IMR-90 (cell line): ENCODE measurements at regions not wholly inside any gene's neighbourhood (a gene's known extent, or its start where the extent isn't known, plus 50 kb on each side); places are given as distances from the start of the nearest gene placed in this dataset.

Experiments used
- ATAC-seq: fragments of 200-7000 bp; cut with Tn5 transposase; 2 replicates; pipeline ENCODE4 v1.9.1; 2020; ENCODE audit warnings: low read depth, mild to moderate bottlenecking, moderate library complexity
- BruUV-seq: library from RNA; stranded (reverse); fragments of 400-500 nt; replicated peaks from 2 replicates; lab custom pipeline; 2021; lab: Mats Ljungman, UMichigan
- CTCF ChIA-PET: fragments of 300-600 bp; formaldehyde crosslinking; extraction: SDS; loops from one replicate; lab custom pipeline; 2021; ENCODE audit warnings: antibody characterized with exemption; lab: Yijun Ruan, JAX
- POLR2A ChIA-PET: fragments of 300-600 bp; sonication (Branson Sonifier 250); formaldehyde crosslinking; loops from one replicate; lab custom pipeline; 2022; ENCODE audit warnings: antibody characterized with exemption; ENCODE audit not compliant: unreplicated experiment; lab: Charles Lee
- DNase-seq: peaks from one replicate; pipeline ENCODE4 v3.0.0; 2013
- H2AFZ ChIP-seq: replicated peaks from 2 replicates; pipeline ENCODE3; 2013; ENCODE audit warnings: low read length, mild to moderate bottlenecking; ENCODE audit not compliant: poor library complexity
- H2AK5ac ChIP-seq: 2 replicates; pipeline ENCODE4 v1.6.1; 2013; ENCODE audit warnings: low read depth, low read length, inconsistent platforms
- H2AK9ac ChIP-seq: replicated peaks from 2 replicates; pipeline ENCODE3; 2013; ENCODE audit warnings: mild to moderate bottlenecking, low read depth, low read length, moderate library complexity; ENCODE audit not compliant: poor library complexity
- H2BK120ac ChIP-seq: 2 replicates; pipeline ENCODE4 v1.6.1; 2013; ENCODE audit warnings: low read depth, low read length, inconsistent platforms
- H2BK15ac ChIP-seq: 3 replicates; pipeline ENCODE4 v1.6.1; 2013; ENCODE audit warnings: low read depth, low read length, inconsistent platforms
- H2BK20ac ChIP-seq: 2 replicates; pipeline ENCODE4 v1.6.1; 2013; ENCODE audit warnings: low read depth, mild to moderate bottlenecking, inconsistent platforms, low read length, moderate library complexity
- H2BK5ac ChIP-seq: 2 replicates; pipeline ENCODE4 v1.6.1; 2013; ENCODE audit warnings: mild to moderate bottlenecking, low read depth, low read length, inconsistent platforms; ENCODE audit not compliant: poor library complexity, severe bottlenecking
- H3K14ac ChIP-seq: replicated peaks from 2 replicates; pipeline ENCODE4 v1.6.1; 2013; ENCODE audit warnings: low read depth, low read length, inconsistent platforms
- H3K18ac ChIP-seq: 2 replicates; pipeline ENCODE4 v1.6.1; 2013; ENCODE audit warnings: low read depth, low read length, control low read depth
- H3K23ac ChIP-seq: 2 replicates; pipeline ENCODE4 v1.6.1; 2013; ENCODE audit warnings: low read depth, low read length, inconsistent platforms
- H3K27ac ChIP-seq: 2 replicates; pipeline ENCODE4 v1.5.1; 2013; ENCODE audit warnings: mild to moderate bottlenecking, control low read depth, low read length; ENCODE audit not compliant: insufficient read depth
- H3K27me3 ChIP-seq: 2 replicates; pipeline ENCODE4 v1.6.1; 2013; ENCODE audit warnings: low read length; ENCODE audit not compliant: control insufficient read depth, insufficient read depth
- H3K36me3 ChIP-seq: 2 replicates; pipeline ENCODE4 v1.6.1; 2013; ENCODE audit warnings: low read length, mixed read lengths; ENCODE audit not compliant: control insufficient read depth, insufficient read depth
- H3K4ac ChIP-seq: 2 replicates; pipeline ENCODE4 v1.6.1; 2013; ENCODE audit warnings: low read depth, low read length, inconsistent platforms
- H3K4me1 ChIP-seq: 2 replicates; pipeline ENCODE4 v1.6.1; 2013; ENCODE audit warnings: low read length, mixed read lengths; ENCODE audit not compliant: control insufficient read depth, insufficient read depth
- H3K4me2 ChIP-seq: 2 replicates; pipeline ENCODE4 v1.6.1; 2013; ENCODE audit warnings: low read depth, mild to moderate bottlenecking, control low read depth, low read length, moderate library complexity
- H3K4me3 ChIP-seq: 2 replicates; pipeline ENCODE4 v1.5.1; 2013; ENCODE audit warnings: low read depth, mild to moderate bottlenecking, control low read depth, low read length, moderate library complexity; ENCODE audit not compliant: insufficient read depth
- H3K56ac ChIP-seq: 2 replicates; pipeline ENCODE4 v1.6.1; 2013; ENCODE audit warnings: low read length, inconsistent platforms; ENCODE audit not compliant: insufficient read depth; ENCODE audit errors: extremely low read depth
- H3K79me1 ChIP-seq, 2 experiments: 2 replicates each; pipeline ENCODE4 v1.6.1; 2013; ENCODE audit warnings: low read length in 2 of 2, inconsistent platforms in 1 of 2, low read depth in 1 of 2
- H3K9ac ChIP-seq: 2 replicates; pipeline ENCODE4 v1.6.1; 2013; ENCODE audit warnings: low read depth, low read length, control low read depth
- H3K9me1 ChIP-seq: 2 replicates; pipeline ENCODE4 v1.6.1; 2013; ENCODE audit warnings: low read length, inconsistent platforms; ENCODE audit not compliant: insufficient read depth
- H3K9me3 ChIP-seq: 2 replicates; pipeline ENCODE4 v1.6.1; 2013; ENCODE audit warnings: low read length; ENCODE audit not compliant: control insufficient read depth, insufficient read depth
- H4K20me1 ChIP-seq: 2 replicates; pipeline ENCODE4 v1.6.1; 2013; ENCODE audit warnings: low read length, inconsistent platforms; ENCODE audit not compliant: insufficient read depth
- H4K5ac ChIP-seq: 2 replicates; pipeline ENCODE4 v1.6.1; 2013; ENCODE audit warnings: mild to moderate bottlenecking, low read depth, low read length, control low read depth
- H4K8ac ChIP-seq, 2 experiments: 2 replicates each; pipeline ENCODE4 v1.6.1; 2013; ENCODE audit warnings: low read depth in 2 of 2, low read length in 2 of 2, control low read depth in 1 of 2, inconsistent platforms in 1 of 2
- H4K91ac ChIP-seq: 2 replicates; pipeline ENCODE4 v1.6.1; 2013; ENCODE audit warnings: low read depth, low read length, inconsistent platforms; ENCODE audit not compliant: insufficient read depth
- BHLHE40 ChIP-seq: fragments of 150-350 bp; IDR thresholded peaks from 2 replicates; pipeline ENCODE4 v1.6.1; 2016; ENCODE audit warnings: mild to moderate bottlenecking, low read depth, low read length
- CEBPB ChIP-seq: IDR thresholded peaks from 2 replicates; pipeline ENCODE4 v1.6.1; 2012; ENCODE audit warnings: low read depth, low read length, improper control_type of control experiment
- FOS ChIP-seq: fragments of 150-350 bp; IDR thresholded peaks from 2 replicates; pipeline ENCODE4 v1.6.1; 2016; ENCODE audit warnings: low read depth, low read length
- MAFK ChIP-seq: IDR thresholded peaks from 2 replicates; pipeline ENCODE4 v1.6.1; 2012; ENCODE audit warnings: low read depth, low read length, improper control_type of control experiment
- MAZ ChIP-seq: IDR thresholded peaks from 2 replicates; pipeline ENCODE4 v1.6.1; 2012; ENCODE audit warnings: low read depth, mild to moderate bottlenecking, low read length, improper control_type of control experiment, moderate library complexity, borderline replicate concordance
- MXI1 ChIP-seq: IDR thresholded peaks from 2 replicates; pipeline ENCODE4 v1.6.1; 2012; ENCODE audit warnings: low read depth, mild to moderate bottlenecking, low read length, moderate library complexity, borderline replicate concordance
- NFE2L2 ChIP-seq: fragments of 150-350 bp; IDR thresholded peaks from 2 replicates; pipeline ENCODE4 v1.6.1; 2016; ENCODE audit warnings: low read depth, mild to moderate bottlenecking, low read length
- POLR2A ChIP-seq: IDR thresholded peaks from 2 replicates; pipeline ENCODE4 v1.6.1; 2012; ENCODE audit warnings: mild to moderate bottlenecking, low read depth, low read length
- RAD21 ChIP-seq: IDR thresholded peaks from 2 replicates; pipeline ENCODE4 v1.6.1; 2012; ENCODE audit warnings: low read length, improper control_type of control experiment
- RCOR1 ChIP-seq: IDR thresholded peaks from 2 replicates; pipeline ENCODE4 v1.6.1; 2012; ENCODE audit warnings: mild to moderate bottlenecking, low read length, improper control_type of control experiment; ENCODE audit not compliant: insufficient replicate concordance
- RFX5 ChIP-seq: IDR thresholded peaks from 2 replicates; pipeline ENCODE4 v1.8.0; 2012; ENCODE audit warnings: low read depth, mild to moderate bottlenecking, low read length, moderate library complexity
- SMC3 ChIP-seq: fragments of 150-350 bp; IDR thresholded peaks from 2 replicates; pipeline ENCODE4 v1.6.1; 2016; ENCODE audit warnings: low read depth, mild to moderate bottlenecking, antibody characterized with exemption, low read length, moderate library complexity
- WGBS, 2 experiments: methylation state at CpG; one replicate each; pipeline versions ENCODE4 v1.1.5 to v1.1.7; 2013; ENCODE audit warnings: missing lambda C conversion rate in 2 of 2; ENCODE audit not compliant: insufficient read length in 1 of 2; ENCODE audit errors: extremely low coverage in 2 of 2; 5-methylcytosine and 5-hydroxymethylcytosine counted together
- dilution Hi-C: fragments of 300-500 bp; cut with HindIII; formaldehyde crosslinking; loops from one replicate; pipeline ENCODE4 v1.14.3; 2018; ENCODE audit warnings: low sequenced_read_pairs; ENCODE audit not compliant: unreplicated experiment
- in situ Hi-C: fragments of 300-500 bp; cut with MboI; formaldehyde crosslinking; loops from 3 replicates; pipeline ENCODE4 v1.14.3; 2019; ENCODE audit warnings: low sequenced_read_pairs, inconsistent platforms, mixed read lengths
- intact Hi-C: fragments of 100-400 bp; cut with micrococcal nuclease; formaldehyde crosslinking; loops from 2 replicates; pipeline ENCODE4 v1.10.0; 2022
- TF ChIP-seq, protein P1 (sequence below): conservative IDR thresholded peaks from 2 replicates; pipeline ENCODE4 v1.5.1; 2012; ENCODE audit warnings: mild to moderate bottlenecking, low read depth, low read length, improper control_type of control experiment
- TF ChIP-seq, protein P2 (sequence below): fragments of 150-350 bp; IDR thresholded peaks from 2 replicates; pipeline ENCODE4 v1.6.1; 2017; ENCODE audit warnings: mild to moderate bottlenecking, antibody characterized with exemption, low read length, low read depth
- TF ChIP-seq, protein P3 (sequence below): fragments of 150-350 bp; IDR thresholded peaks from 2 replicates; pipeline ENCODE4 v1.6.1; 2016; ENCODE audit warnings: low read depth, mild to moderate bottlenecking, low read length, moderate library complexity, borderline replicate concordance

DNA sequence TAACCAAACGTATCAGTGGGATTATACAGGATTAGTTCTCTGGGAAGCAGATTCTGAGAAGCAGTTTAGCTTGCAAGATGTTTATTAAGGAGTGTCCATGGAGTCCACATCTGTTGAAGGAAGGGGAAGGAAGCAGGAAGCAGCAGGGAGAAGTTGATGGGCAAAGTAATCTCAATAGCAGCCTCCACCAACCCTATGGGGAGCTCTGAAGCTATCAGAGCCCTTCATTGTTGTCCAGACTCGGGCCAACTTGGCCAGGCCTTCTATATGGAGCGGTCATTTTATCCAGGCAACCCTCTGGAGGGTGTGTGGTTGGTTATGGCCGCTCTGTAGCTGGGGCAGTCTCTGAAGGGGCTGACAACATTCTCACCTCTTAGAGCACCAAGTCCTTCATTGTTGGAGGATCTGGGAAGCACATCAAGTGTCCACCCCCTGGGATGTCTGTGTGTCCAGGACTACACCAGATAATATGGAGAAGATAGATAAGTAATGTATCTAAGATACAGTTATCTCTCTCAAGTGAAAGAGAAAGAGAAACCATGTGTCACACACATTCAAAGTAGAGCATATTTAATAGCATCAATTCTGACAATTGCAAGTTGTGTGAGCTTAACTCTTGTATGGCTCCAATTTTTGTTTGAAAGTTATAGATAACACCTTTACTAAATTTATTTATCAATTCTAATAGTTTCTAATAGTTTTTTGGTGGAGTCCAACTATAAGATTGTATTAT, 101.7 kb upstream of the TRIM77 start:
- Histone ChIP-seq H3K4me3 (no peak overlapping the region), H3K27ac (no peak overlapping the region), H3K79me1 (no peaks in the 10 kb centered on the region), H3K4me1 (peaks cover 4% of the 10 kb centered on the region; the same call in 1 of the 2 replicates), H3K4ac (peak overlapping the region; percentile 77; the same call in 1 of the 2 replicates), H4K91ac (no peak overlapping the region), H3K56ac (no peak overlapping the region), H2BK15ac (peak overlapping the region; percentile 34; the same call in 1 of the 3 replicates), H3K36me3 (no peaks in the 10 kb centered on the region), H3K14ac (no peak overlapping the region; the same call in 1 of the 2 replicates), H3K9me3 (peaks cover 2% of the 10 kb centered on the region; the same call in 1 of the 2 replicates), H3K27me3 (no peaks in the 10 kb centered on the region), H4K20me1 (no peaks in the 10 kb centered on the region), H3K9ac (no peak overlapping the region), H2AFZ (peak overlapping the region; percentile 49), H3K18ac (peak overlapping the region; percentile 24; the same call in 1 of the 2 replicates), H4K8ac (peak overlapping the region; percentile 40 to 41; a peak in 2 of 4 replicates), H3K23ac (0 out of 2 replicates have a peak overlapping the region, but pooled peaks have one; percentile 51), H2BK20ac (peak overlapping the region; percentile 80; the same call in 1 of the 2 replicates), H2AK9ac (no peak overlapping the region), H2BK5ac (peak overlapping the region; percentile 53), H4K5ac (peak overlapping the region; percentile 56; the same call in 1 of the 2 replicates), H2BK120ac (peak overlapping the region; percentile 64; the same call in 1 of the 2 replicates), H2AK5ac (peak overlapping the region; percentile 64; the same call in 1 of the 2 replicates), H3K4me2 (no peak overlapping the region; the same call in 1 of the 2 replicates), H3K9me1 (no peaks in the 10 kb centered on the region)
- BruUV-seq: no TSS peak
- in situ Hi-C loops (no loop called here), dilution Hi-C loops (no loop called here), intact Hi-C loops (no loop called here)
- no peak for DNase-seq
- ATAC-seq: no peak
- POLR2A ChIA-PET: no interaction called here
- CTCF ChIA-PET: no interaction called here
- no CpG with 5 or more reads among the region's 4 CpGs for WGBS, 2 experiments
- TF ChIP-seq POLR2A (no peak), RAD21 (no peak), MAZ (no peak), BHLHE40 (no peak), NFE2L2 (no peak), FOS (no peak), MXI1 (no peak), RCOR1 (no peak), RFX5 (no peak), SMC3 (no peak), MAFK (no peak), CEBPB (no peak)
- TF ChIP-seq, protein P1, sequence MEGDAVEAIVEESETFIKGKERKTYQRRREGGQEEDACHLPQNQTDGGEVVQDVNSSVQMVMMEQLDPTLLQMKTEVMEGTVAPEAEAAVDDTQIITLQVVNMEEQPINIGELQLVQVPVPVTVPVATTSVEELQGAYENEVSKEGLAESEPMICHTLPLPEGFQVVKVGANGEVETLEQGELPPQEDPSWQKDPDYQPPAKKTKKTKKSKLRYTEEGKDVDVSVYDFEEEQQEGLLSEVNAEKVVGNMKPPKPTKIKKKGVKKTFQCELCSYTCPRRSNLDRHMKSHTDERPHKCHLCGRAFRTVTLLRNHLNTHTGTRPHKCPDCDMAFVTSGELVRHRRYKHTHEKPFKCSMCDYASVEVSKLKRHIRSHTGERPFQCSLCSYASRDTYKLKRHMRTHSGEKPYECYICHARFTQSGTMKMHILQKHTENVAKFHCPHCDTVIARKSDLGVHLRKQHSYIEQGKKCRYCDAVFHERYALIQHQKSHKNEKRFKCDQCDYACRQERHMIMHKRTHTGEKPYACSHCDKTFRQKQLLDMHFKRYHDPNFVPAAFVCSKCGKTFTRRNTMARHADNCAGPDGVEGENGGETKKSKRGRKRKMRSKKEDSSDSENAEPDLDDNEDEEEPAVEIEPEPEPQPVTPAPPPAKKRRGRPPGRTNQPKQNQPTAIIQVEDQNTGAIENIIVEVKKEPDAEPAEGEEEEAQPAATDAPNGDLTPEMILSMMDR: no peak
- TF ChIP-seq, protein P2, sequence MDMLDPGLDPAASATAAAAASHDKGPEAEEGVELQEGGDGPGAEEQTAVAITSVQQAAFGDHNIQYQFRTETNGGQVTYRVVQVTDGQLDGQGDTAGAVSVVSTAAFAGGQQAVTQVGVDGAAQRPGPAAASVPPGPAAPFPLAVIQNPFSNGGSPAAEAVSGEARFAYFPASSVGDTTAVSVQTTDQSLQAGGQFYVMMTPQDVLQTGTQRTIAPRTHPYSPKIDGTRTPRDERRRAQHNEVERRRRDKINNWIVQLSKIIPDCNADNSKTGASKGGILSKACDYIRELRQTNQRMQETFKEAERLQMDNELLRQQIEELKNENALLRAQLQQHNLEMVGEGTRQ: no peak
- TF ChIP-seq, protein P3, sequence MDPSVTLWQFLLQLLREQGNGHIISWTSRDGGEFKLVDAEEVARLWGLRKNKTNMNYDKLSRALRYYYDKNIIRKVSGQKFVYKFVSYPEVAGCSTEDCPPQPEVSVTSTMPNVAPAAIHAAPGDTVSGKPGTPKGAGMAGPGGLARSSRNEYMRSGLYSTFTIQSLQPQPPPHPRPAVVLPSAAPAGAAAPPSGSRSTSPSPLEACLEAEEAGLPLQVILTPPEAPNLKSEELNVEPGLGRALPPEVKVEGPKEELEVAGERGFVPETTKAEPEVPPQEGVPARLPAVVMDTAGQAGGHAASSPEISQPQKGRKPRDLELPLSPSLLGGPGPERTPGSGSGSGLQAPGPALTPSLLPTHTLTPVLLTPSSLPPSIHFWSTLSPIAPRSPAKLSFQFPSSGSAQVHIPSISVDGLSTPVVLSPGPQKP: no peak
